Inflammatory macrophage (primary cell): ENCODE measurements at regions not wholly inside any gene's neighbourhood (a gene's known extent, or its start where the extent isn't known, plus 50 kb on each side); places are given as distances from the start of the nearest gene placed in this dataset.

Experiments used
- DNase-seq, 2 donors: peaks; one replicate each; pipeline ENCODE4 v3.0.0-alpha.2; 2020 to 2022

DNA sequence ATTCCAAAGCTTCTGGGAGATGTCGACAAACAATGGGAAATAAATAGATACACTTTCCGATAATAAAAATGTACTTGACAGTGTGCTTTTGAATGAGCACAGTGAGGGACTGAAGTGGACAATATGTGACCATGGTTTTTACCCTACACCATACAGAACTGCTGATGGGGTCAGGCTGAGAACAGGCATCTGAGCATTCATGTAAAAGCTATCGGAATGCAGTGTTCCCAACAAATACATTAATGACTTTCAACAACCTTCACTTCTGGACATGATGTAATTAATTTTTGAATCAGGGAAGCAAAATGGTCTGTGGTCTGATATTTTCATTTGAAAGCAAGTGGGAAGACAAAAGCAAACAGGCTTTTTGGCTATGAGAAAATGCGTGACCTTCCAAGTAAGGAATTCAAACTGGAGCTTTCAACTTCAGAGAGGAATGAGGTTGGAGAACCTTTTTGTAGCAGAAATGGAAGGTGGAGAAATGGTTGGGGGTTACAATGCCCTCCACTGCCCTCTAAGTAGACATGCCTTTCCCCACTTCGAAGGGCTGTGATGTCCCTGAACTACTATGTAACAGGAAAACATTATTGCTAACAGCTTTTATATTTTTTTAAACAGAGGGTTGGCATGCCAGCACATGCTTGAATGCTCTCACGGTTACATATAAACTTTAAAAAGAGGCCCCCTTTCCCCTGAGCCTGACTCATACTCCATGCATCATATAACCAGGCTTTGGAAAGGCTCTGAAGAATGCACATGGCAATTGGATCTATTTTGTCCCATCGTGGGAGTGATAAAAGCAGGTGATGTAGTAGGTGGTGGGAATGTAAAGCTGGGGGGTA is 203.5 kb upstream of the CITED2 start:
- DNase-seq, result no peak

GRCh38 chr6:139577124-139577762 is 202.8 kb upstream of the CITED2 start:
- no peak for DNase-seq

DNA sequence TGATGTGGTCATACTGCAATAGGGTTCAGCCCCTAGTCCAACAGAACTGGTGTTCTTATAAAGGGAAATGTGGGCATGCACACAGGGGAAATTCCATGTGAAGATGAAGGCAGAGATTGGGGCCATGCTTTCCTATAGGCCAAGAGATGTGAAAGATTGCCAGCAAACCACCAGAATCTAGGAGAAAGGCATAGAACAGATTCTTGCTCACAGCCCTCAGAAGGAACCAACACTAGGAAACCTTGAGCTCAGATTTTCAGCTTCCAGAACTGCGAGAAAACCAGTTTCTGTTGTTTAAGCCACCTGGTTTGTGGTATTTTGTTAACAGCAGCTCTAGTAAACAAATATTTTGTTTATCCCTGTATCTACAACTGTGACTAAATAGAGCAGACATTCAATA is 197.6 kb upstream of the CITED2 start:
- no peak for DNase-seq

DNA sequence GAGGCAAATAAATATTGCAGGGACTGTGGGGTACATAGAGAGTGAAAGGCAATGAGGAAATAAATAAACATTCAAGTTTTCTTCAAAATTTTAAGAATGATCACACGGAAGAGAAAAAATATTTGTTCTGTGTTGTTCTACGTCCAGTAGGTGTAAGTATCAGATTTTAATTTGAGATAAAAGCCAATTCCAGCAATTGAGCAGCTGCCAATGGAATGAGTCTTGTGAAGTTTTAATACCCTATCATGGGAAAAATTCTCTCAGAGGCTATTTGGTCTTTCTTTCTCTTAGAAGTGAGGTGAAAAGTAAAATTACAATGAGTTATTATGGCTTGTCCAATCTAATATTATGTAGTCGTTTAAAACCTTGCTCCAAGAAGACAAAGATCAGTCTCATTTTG is 195.7 kb upstream of the CITED2 start:
- no peak for DNase-seq

- DNase-seq, result peak; percentile 64 to 70
These were observed 195.1 kb upstream of the CITED2 start for GRCh38 chr6:139569566-139569965.

- no peak for DNase-seq
These were observed 194.6 kb upstream of the CITED2 start for GRCh38 chr6:139568956-139569538.

DNA sequence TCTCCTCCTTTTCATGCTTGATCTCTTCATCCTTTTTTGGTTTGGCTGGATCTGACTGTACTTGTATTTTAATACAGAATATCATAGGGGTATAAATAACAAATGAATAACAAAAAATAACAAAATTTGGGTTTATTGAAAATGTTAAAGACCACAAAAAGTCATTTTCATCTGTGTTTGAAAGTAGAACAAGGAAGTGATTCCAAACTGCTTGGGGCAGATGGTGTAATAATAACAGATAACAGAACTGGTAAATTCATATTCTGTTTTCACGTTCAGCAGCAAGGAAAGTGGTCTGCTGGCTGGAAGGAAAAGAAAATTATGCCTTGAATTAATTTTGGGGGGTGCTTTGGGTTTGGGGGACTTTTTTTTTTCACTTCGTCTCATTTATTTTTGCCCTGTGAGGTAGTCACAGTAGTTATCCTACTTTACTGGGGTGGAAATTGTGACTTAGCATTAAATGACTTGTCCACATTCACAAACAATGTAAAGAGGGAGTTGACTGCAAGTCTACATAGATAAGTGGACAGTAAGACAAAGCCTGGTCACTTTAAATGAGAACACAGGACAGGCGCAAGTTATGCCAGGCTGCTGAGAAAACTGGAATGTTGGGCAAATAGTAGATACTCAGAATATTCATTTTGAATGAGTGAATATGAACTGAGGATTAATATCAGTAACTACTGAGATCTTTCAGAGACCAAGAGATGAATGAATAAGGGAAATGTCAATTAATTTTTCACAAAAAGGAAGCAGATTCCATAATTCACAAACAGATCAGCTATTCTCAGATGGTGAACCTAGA is 193.9 kb upstream of the CITED2 start:
- DNase-seq, result peak; percentile 18 to 45

DNA sequence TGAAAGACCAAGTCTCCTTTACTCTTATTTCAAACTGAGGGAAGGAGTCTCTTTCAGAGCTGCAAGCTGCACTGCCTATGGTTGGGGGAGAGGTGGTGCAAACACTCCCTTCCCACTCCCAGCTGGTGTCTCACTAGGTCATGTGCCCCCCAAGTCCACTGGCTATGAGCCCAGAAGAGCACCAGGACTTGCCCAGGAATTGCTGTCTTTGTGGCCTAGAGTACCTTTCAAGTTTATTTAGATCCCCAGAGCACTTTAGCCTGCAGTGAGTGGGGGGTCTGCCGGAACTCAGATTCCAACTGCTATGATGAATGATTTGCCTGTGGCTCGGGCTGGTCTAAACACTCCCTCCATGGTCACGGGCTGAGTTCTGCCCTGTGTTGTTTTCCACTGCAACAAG is 192.6 kb upstream of the CITED2 start:
- DNase-seq, result peak in 1 of 2 donors; percentile 36

DNA sequence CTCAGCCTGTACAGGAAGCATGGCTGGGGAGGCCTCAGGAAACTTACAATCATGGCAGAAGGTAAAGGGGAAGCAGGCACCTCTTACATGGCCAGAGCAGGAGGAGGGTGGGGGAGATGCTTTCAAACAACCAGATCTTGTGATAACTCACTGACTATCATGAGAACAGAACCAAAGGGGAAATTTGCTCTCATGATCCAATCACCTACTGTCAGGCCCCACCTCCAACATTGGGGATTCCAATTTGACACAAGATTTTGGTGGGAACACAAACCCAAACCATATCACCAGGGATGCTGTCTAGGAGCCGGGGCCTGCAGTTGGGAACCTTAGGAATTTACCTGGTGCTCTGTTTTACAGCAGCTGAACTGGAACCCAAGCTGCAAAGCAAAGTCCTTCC is 191.1 kb upstream of the CITED2 start:
- DNase-seq, result peak in 1 of 2 donors; percentile 11

GRCh38 chr6:139557547-139557946 is 183.1 kb upstream of the CITED2 start:
- DNase-seq, result no peak

DNA sequence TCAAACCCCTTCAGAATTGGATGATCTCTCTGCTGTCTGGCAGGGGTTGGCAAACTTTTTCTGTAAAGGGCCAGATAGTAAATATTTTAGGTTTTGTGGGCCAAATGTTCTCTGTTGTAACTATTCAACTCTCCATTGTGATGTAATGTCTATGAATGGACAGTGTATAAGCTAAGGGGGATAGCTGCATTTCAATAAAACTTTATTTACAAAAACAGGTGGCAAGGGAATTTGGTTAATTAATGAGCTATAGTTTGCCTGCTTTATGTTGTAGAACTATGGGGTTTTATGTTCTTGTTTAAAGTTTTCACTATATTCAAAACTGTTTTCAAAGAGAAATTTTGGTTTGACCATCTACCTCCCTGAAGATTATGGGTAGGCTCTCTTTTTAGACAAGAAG is 182.1 kb upstream of the CITED2 start:
- no peak for DNase-seq

DNA sequence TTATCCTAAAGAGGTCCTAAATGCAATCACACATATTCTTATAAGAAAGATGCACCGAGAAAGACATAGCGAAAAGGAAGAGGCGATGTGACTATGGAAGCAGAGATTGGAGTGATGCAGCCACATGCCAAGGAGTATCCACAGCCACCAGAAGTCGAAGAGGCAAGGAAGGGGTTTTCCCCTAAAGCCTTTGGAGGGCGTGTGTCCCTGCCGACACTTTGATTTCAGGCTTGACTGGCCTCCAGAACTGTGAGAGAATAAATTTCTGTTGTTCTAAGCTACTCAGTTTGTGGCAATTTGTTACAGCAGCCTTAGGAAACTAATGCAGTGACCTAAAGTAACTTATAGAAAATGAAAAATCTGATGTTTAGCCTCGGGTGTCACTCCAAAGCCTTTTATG is 179.5 kb upstream of the CITED2 start:
- no peak for DNase-seq

DNA sequence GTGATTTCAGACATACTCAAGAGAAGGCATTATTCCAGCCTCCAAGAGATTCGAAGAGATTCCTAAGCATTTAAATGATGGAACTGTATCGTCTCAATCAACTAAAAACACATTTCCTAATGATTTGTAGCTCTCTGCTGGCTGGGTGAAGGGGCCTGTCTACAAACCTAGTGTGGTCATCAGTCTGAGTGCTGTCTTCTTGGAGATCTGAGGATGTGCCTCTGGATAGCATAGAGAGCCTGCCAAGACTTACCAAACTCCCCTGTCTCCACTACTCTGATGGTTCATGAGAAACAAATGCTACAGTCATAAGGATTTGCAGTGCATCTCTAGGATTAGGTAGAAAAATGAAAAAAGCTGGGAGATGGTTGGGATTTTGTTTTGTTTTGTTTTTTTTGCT is 176.9 kb upstream of the CITED2 start:
- DNase-seq, result no peak

- DNase-seq, result no peak
These were observed 175.9 kb upstream of the CITED2 start for GRCh38 chr6:139550361-139550760.

- DNase-seq, result no peak
These were observed 175.2 kb upstream of the CITED2 start for GRCh38 chr6:139549561-139550070.

DNA sequence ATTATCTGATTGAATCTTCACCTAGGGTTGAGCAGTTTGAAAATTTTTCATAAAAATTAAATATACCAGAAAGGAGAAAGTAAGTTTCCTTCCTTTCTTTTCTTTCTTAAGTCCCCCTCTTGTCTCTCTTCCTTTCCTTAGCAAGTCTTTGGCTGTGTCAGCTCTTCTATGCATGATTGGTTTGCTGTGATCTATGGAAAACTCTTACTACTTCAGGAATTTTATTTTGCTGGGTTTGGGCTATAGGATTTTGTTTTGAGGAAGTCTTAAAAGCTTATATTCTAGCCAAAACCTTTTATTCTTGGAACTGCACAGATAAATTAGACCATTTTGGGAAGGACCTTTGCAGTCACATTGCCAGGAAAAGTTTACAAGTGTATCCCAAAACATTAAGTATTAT is 173.4 kb upstream of the CITED2 start:
- DNase-seq, result no peak

GRCh38 chr6:139547122-139547776 is 172.8 kb upstream of the CITED2 start:
- peak; percentile 38 to 43 for DNase-seq

DNA sequence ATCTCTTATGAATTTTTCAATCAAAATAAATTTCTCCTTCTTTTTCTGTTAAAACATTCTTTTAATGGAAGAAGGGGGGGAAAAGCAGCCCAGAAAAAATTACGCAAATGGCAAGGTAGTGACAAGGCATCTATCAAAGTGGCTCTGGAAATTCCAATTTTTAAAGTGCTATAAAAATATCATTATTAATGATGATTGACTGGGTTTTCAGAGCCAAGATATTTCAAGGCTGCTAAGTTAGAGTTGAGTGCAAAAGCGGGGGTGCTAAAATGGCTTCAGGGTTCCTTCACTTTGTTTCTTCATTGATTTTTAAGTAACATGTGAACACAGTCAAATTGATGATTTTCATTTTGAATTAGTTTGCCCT is 171.6 kb upstream of the CITED2 start:
- DNase-seq, result no peak

DNA sequence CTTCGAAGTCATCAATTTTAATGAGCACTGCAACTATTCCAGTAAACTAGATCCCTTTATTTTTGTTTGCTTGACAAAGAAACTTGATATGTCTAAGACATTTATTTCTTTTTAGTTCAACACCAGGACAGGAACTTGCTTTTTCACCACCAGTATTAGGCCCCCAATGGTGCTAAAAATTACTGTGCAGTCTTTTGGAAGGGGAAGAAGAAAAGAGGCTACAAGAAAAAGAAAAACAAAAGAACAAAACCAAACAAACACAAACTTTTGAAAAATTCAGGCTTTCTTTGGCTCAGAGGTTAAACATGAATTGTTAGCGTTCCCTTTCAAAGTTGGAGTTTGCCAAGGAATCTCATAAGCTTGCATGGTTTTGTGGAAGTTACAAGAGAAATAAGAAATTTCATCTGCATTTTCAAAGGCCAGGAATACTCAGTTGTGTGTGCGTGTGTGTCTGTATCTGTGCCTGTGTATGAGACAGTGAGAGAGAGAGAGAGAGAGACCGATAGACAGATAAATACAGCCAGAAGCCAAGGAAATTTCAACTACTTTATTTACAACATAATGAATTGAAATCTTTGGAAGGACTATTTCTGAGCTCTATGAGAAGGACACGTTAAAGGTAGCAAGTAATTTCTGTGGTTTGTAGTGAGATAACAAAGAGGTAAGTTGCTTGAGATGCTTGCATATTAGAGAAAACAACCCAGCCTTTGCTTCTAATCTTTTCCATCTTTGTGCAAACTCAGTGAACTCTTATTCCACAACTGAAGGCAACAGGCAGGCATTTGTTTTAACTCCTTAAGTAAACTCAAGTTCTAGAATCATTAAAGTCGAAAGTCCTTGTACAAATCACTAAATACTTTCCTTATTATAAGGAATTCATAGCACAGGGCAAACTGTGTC is 171.0 kb upstream of the CITED2 start:
- DNase-seq, result no peak

DNA sequence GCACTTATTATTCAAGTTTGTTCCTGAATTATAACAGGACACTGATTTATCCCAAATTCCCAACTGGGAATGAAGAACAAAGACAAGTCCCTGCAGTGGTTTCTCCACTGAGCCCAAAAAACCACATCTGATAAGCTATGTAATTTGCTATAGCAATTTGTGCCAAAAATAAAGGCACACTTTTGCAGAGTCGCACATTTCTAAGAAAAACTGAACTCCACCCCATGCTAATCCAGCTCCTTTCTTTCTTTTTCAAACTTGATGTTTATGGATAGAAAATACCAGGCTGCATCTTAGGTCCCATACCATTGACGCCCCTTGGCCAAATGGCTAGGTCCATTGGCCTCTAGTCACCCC is 170.2 kb upstream of the CITED2 start:
- no peak for DNase-seq

DNA sequence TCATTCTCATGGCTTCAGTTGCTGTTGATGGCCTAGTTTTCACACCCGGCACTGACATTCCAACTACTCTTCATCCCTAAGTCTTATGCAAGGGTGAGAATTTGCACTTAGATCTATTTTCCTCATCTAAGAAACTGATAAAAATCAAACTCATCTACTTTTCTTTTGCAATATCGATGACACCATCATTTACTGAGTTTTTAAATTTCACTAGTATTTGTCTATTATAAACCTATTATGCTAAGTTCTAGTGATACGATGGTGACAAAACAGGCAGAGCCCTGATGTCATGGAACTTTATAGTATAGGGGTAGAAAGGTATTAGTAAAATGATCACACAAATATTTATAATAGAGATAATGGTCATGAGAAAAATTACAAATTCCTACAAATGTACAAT is 167.9 kb upstream of the CITED2 start:
- no peak for DNase-seq
